ENCODE measurements at regions not wholly inside any gene's neighbourhood (a gene's known extent, or its start where the extent isn't known, plus 50 kb on each side); places are given as distances from the start of the nearest gene placed in this dataset.
A peak's percentile ranks its signal among the peaks of the same experiment; 100 is the strongest.

- ATAC-seq (no peak), DNase-seq (ENCODE audit: low spot score) (no peak)
- intact Hi-C loops (cut with DNase I), result no loop called here
These were observed 97.5 kb upstream of the CDYL start for GRCh38 chr6:4678506-4679300.

GRCh38 chr6:4677751-4678065, 98.5 kb upstream of the CDYL start:
- DNase-seq (ENCODE audit: low spot score) (no peak), ATAC-seq (no peak)
- intact Hi-C loops (cut with DNase I), result no loop called here

- ATAC-seq (no peak), DNase-seq (ENCODE audit: low spot score) (no peak)
- intact Hi-C loops (cut with DNase I), result no loop called here
These were observed 99.0 kb upstream of the CDYL start for GRCh38 chr6:4677011-4677750.

GRCh38 chr6:4676016-4676415, 100.2 kb upstream of the CDYL start:
- DNase-seq (ENCODE audit: low spot score), result no peak
- intact Hi-C loops (cut with DNase I), result no loop called here

GRCh38 chr6:4675121-4675520, 101.1 kb upstream of the CDYL start:
- DNase-seq (ENCODE audit: low spot score) (no peak), ATAC-seq (no peak)
- intact Hi-C loops (cut with DNase I), result no loop called here

More at GRCh38 chr6:4676016-4676415, 100.2 kb upstream of the CDYL start:
- ATAC-seq, result no peak

GRCh38 chr6:4673861-4674260, 102.3 kb upstream of the CDYL start:
- intact Hi-C loops (cut with DNase I), result no loop called here
- no peak for ATAC-seq
- DNase-seq (ENCODE audit: low spot score), result no peak

- intact Hi-C loops (cut with DNase I), result no loop called here
- DNase-seq (ENCODE audit: low spot score) (no peak), ATAC-seq (no peak)
These were observed 103.4 kb upstream of the CDYL start for GRCh38 chr6:4672772-4673171.

- intact Hi-C loops (cut with DNase I), result no loop called here
- ATAC-seq (no peak), DNase-seq (ENCODE audit: low spot score) (no peak)
These were observed 104.6 kb upstream of the CDYL start for GRCh38 chr6:4671587-4672115.

- DNase-seq (ENCODE audit: low spot score) (no peak), ATAC-seq (no peak)
- intact Hi-C loops (cut with DNase I), result no loop called here
These were observed 105.3 kb upstream of the CDYL start for GRCh38 chr6:4670824-4671409.

- ATAC-seq, result no peak
- intact Hi-C loops (cut with DNase I), result no loop called here
- DNase-seq (ENCODE audit: low spot score), result no peak
These were observed 105.9 kb upstream of the CDYL start for GRCh38 chr6:4670290-4670689.

- ATAC-seq (no peak), DNase-seq (ENCODE audit: low spot score) (no peak)
- intact Hi-C loops (cut with DNase I), result no loop called here
These were observed 107.7 kb upstream of the CDYL start for GRCh38 chr6:4668271-4669179.

- no peak for ATAC-seq
- no peak for DNase-seq (ENCODE audit: low spot score)
- intact Hi-C loops (cut with DNase I), result no loop called here
These were observed 108.6 kb upstream of the CDYL start for GRCh38 chr6:4667591-4667990.

- ATAC-seq (no peak), DNase-seq (ENCODE audit: low spot score) (no peak)
- intact Hi-C loops (cut with DNase I), result no loop called here
These were observed 109.2 kb upstream of the CDYL start for GRCh38 chr6:4666886-4667513.

- ATAC-seq (no peak), DNase-seq (ENCODE audit: low spot score) (no peak)
- intact Hi-C loops (cut with DNase I), result no loop called here
These were observed 110.5 kb upstream of the CDYL start for GRCh38 chr6:4665489-4666417.

GRCh38 chr6:4664911-4665310, 111.3 kb upstream of the CDYL start:
- no peak for ATAC-seq
- intact Hi-C loops (cut with DNase I), result no loop called here
- DNase-seq (ENCODE audit: low spot score), result no peak

GRCh38 chr6:4664117-4664626, 112.0 kb upstream of the CDYL start:
- peak; percentile 66 for DNase-seq (ENCODE audit: low spot score)
- intact Hi-C loops (cut with DNase I), result no loop called here
- ATAC-seq, result peak; percentile 95

- no peak for DNase-seq (ENCODE audit: low spot score)
- no peak for ATAC-seq
- intact Hi-C loops (cut with DNase I), result no loop called here
These were observed 113.3 kb upstream of the CDYL start for GRCh38 chr6:4662886-4663285.

Measured in sciatic nerve (tissue), 2 donors.